ENCODE measurements at regions not wholly inside any gene's neighbourhood (a gene's known extent, or its start where the extent isn't known, plus 50 kb on each side); places are given as distances from the start of the nearest gene placed in this dataset.

DNA sequence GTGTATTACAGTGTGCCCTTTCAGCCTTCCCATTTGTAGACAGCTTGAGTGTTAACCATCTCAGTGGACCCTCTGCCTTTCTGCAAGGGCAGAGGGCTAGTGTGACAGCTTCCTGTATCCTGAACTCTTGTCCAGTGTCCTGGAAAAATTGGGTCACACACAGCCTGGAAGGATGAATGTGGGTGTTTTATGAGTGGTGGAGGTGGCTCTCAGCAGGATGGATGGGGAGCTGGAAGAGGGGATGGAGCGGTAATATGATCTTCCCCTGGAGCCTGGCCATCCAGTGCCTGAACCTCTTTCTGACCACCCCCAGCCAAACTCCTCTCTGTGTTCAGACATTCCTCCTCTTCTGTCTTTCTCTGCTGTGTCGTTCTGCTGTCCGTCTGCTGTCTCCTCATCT, 113.0 kb downstream of the KIF4B start:
- intact Hi-C loops (cut with micrococcal nuclease), result no loop called here
- POLR2A ChIA-PET, result no interaction called here

DNA sequence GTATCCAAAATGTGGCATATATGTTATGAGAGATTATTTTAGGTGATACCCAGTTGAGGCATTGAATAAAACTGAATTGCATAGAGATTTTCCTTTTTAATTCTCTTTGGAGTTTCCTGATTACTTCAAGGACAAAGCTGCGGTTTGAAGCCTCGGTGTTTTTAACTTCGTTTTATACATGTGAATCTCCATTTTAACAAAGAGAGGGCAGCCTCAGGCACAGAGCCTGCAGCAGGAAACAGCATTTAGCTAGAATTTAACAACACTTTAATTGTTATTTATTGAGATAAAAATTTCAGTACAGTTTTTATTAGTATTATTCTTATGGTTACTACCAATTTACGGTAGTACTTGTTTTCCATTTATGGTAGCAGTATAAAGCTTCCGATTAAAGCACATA, 114.0 kb downstream of the KIF4B start:
- Mint-ChIP-seq H3K4me3 (no peak overlapping the region), H3K27me3 (peaks cover 2% of the 10 kb centered on the region), H3K4me1 (ENCODE audit: low read depth) (no peaks in the 10 kb centered on the region), H3K36me3 (ENCODE audit: low read depth) (no peaks in the 10 kb centered on the region), H3K9me3 (no peaks in the 10 kb centered on the region), H3K27ac (no peak overlapping the region)
- TF ChIP-seq, protein P1, sequence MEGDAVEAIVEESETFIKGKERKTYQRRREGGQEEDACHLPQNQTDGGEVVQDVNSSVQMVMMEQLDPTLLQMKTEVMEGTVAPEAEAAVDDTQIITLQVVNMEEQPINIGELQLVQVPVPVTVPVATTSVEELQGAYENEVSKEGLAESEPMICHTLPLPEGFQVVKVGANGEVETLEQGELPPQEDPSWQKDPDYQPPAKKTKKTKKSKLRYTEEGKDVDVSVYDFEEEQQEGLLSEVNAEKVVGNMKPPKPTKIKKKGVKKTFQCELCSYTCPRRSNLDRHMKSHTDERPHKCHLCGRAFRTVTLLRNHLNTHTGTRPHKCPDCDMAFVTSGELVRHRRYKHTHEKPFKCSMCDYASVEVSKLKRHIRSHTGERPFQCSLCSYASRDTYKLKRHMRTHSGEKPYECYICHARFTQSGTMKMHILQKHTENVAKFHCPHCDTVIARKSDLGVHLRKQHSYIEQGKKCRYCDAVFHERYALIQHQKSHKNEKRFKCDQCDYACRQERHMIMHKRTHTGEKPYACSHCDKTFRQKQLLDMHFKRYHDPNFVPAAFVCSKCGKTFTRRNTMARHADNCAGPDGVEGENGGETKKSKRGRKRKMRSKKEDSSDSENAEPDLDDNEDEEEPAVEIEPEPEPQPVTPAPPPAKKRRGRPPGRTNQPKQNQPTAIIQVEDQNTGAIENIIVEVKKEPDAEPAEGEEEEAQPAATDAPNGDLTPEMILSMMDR (IDR thresholded peaks at IDR 0.05), result no peak
- intact Hi-C loops (cut with micrococcal nuclease), result no loop called here
- ChIA-PET POLR2A (no interaction called here), CTCF (interaction anchor here (1.0 kb wide), 1 partner anchor 11 kb away, joined by 3 read pairs; no protein-coding TSS in a partner anchor)
- ATAC-seq (no peak), DNase-seq (no peak)

More for the DNA sequence above, 113.0 kb downstream of the KIF4B start:
- TF ChIP-seq, protein P1 (IDR thresholded peaks at IDR 0.05), result no peak
- ATAC-seq (no peak), DNase-seq (no peak)
- Mint-ChIP-seq H3K4me1 (ENCODE audit: low read depth) (no peaks in the 10 kb centered on the region), H3K9me3 (no peaks in the 10 kb centered on the region), H3K4me3 (no peak overlapping the region), H3K27ac (no peak overlapping the region), H3K36me3 (ENCODE audit: low read depth) (no peaks in the 10 kb centered on the region), H3K27me3 (no peaks in the 10 kb centered on the region)
- CTCF ChIA-PET, result interaction anchor here (1.5 kb wide), 1 partner anchor 12 kb away, joined by 6 read pairs; no protein-coding TSS in a partner anchor

DNA sequence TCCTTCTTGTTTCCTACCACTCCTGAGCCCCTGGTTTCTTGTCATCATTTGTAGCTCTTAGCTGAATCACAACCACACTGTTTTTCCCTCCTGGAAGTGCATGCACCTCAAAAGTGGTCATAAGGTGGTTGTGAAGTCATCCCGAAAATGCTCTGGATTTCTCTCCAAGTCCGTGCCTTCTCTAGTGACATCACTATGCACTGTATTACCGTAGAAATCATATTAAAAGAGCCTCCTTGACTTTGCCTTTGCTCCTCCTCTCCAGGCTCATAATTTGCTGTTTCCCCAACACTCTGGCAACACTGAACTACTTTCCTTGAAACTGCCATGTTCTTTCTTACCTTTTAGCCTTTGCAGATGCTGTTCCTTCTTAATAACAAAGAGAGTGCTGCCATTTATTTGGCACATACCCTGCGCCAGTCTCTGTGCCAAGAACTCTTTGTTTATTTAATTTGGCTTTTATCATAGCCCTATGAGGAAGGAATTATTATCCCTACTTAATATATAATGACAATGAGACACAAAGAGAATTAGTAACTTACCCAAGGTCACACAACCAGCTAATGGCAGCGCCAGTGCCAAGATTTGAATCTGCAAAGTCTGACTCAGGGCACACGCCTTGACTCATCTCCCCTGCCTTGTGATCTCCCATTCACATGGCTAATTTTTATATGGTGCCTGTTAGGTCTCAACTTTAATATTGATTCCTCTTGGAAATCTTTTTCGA, 115.4 kb downstream of the KIF4B start:
- Mint-ChIP-seq H3K4me1 (ENCODE audit: low read depth) (no peaks in the 10 kb centered on the region), H3K36me3 (ENCODE audit: low read depth) (no peaks in the 10 kb centered on the region), H3K4me3 (no peak overlapping the region), H3K27me3 (peaks cover 7% of the 10 kb centered on the region), H3K27ac (no peak overlapping the region), H3K9me3 (no peaks in the 10 kb centered on the region)
- TF ChIP-seq, protein P1 (IDR thresholded peaks at IDR 0.05), result no peak
- ATAC-seq, result no peak
- no peak for DNase-seq
- ChIA-PET CTCF (interaction anchor here (3.1 kb wide), 1 partner anchor 10 kb away, joined by 10 read pairs; no protein-coding TSS in a partner anchor), POLR2A (no interaction called here)
- intact Hi-C loops (cut with micrococcal nuclease), result no loop called here

DNA sequence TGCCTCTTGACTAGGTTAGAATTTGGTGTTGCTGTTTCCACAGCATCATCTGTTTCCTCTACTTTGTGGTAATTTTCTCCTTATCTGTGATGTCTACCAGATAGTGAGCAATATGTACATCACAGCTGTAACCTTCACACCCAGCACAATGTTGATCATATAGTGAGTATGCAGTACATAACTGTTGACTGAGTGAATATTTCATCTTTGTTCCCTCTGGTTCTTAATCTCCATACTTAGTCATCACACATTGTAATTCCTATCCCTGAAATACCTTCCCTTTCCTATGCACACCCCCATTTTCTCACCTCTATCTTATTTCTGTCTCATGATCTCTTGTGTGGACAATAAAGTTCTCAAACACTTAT, 115.9 kb downstream of the KIF4B start:
- intact Hi-C loops (cut with micrococcal nuclease), result no loop called here
- DNase-seq (no peak), ATAC-seq (no peak)
- no peaks in the 10 kb centered on the region for H3K9me3 Mint-ChIP-seq
- POLR2A ChIA-PET, result no interaction called here
- H3K36me3 Mint-ChIP-seq (ENCODE audit: low read depth), result no peaks in the 10 kb centered on the region
- no peaks in the 10 kb centered on the region for H3K4me1 Mint-ChIP-seq (ENCODE audit: low read depth)
- no peak overlapping the region for H3K4me3 Mint-ChIP-seq
- CTCF ChIA-PET, result interaction anchor here (3.1 kb wide), 1 partner anchor 10 kb away, joined by 10 read pairs; no protein-coding TSS in a partner anchor
- H3K27ac Mint-ChIP-seq, result no peak overlapping the region
- H3K27me3 Mint-ChIP-seq, result peaks cover 9% of the 10 kb centered on the region
- TF ChIP-seq, protein P1 (IDR thresholded peaks at IDR 0.05), result no peak

DNA sequence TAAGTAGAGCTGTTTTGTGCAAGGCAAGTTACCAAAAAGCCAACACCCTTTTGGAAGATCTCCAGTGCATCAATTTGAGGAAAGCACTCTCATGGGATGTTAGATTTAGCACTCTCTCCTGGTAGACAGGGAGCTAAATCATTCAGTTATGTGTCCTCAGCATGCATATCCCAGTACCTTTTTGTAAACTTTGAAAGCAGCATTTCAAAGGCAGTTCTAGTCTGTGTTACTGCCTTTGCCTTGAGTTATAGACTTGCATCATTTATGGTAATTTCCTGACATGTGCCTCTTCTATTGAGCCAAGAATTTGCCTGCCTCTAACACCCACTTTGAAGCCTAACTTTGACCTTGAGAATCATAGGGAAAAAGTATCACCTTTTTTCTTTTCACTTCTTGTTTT, 120.6 kb downstream of the KIF4B start:
- no peaks in the 10 kb centered on the region for H3K36me3 Mint-ChIP-seq (ENCODE audit: low read depth)
- intact Hi-C loops (cut with micrococcal nuclease), result no loop called here
- H3K4me1 Mint-ChIP-seq (ENCODE audit: low read depth), result no peaks in the 10 kb centered on the region
- DNase-seq (no peak), ATAC-seq (no peak)
- POLR2A ChIA-PET, result interaction anchor here (1.5 kb wide), 1 partner anchor 118 kb away, joined by 3 read pairs; no protein-coding TSS in a partner anchor
- TF ChIP-seq, protein P1 (IDR thresholded peaks at IDR 0.05), result no peak
- CTCF ChIA-PET, result no interaction called here
- no peaks in the 10 kb centered on the region for H3K9me3 Mint-ChIP-seq
- peaks cover 26% of the 10 kb centered on the region for H3K27me3 Mint-ChIP-seq
- no peak overlapping the region for H3K4me3 Mint-ChIP-seq
- no peak overlapping the region for H3K27ac Mint-ChIP-seq

All from activated CD8-positive, alpha-beta T cell treated with anti-CD3 and anti-CD28 coated beads for 36 hours (primary cell).